Transverse colon (tissue), 4 donors: ENCODE measurements at regions not wholly inside any gene's neighbourhood (a gene's known extent, or its start where the extent isn't known, plus 50 kb on each side); places are given as distances from the start of the nearest gene placed in this dataset.

Experiments used
- DNase-seq: peaks from one replicate; pipeline ENCODE4 v3.0.0-alpha.2; 2019
- H3K27ac ChIP-seq, 4 donors: fragments of 200-600 bp; sonication (generic); 2 replicates each; pipeline ENCODE4 v1.5.1; 2016 to 2018; ENCODE audit warnings: inconsistent platforms in 4 of 4
- H3K27me3 ChIP-seq: fragments of 200-600 bp; sonication (generic); 2 replicates; pipeline ENCODE4 v1.5.1; 2017; ENCODE audit warnings: inconsistent platforms
- H3K36me3 ChIP-seq, 4 donors: fragments of 200-600 bp; sonication (generic); 2 replicates each; pipeline ENCODE4 v1.5.1; 2017 to 2019; ENCODE audit warnings: inconsistent platforms in 4 of 4
- H3K4me1 ChIP-seq, 4 donors: fragments of 200-600 bp; sonication (generic); 2 replicates each; pipeline ENCODE4 v1.5.1; 2017 to 2020; ENCODE audit warnings: inconsistent platforms in 4 of 4
- H3K4me3 ChIP-seq, 4 donors: fragments of 200-600 bp; sonication (generic); 1 replicate in 1 of 4; 2 replicates in 3 of 4; pipeline versions ENCODE4 v1.5.1 to v1.6.1; 2017 to 2019; ENCODE audit warnings: inconsistent platforms in 4 of 4
- H3K9me3 ChIP-seq, 2 donors: fragments of 200-600 bp; sonication (generic); 2 replicates each; pipeline ENCODE4 v1.5.1; 2017 to 2019; ENCODE audit warnings: inconsistent platforms in 2 of 2
- EP300 ChIP-seq: sonication (generic); formaldehyde crosslinking; IDR thresholded peaks from one replicate; pipeline ENCODE4 v1.6.1; 2017; ENCODE audit warnings: antibody characterized with exemption, low read depth
- POLR2A ChIP-seq: fragments of 450-650 bp; IDR thresholded peaks from one replicate; pipeline ENCODE4 v1.6.1; 2016; ENCODE audit warnings: antibody characterized with exemption, mild to moderate bottlenecking, moderate library complexity
- POLR2AphosphoS5 ChIP-seq, 3 donors: sonication (generic); formaldehyde crosslinking; IDR thresholded peaks; one replicate each; pipeline ENCODE4 v1.6.1; 2016; ENCODE audit warnings: antibody characterized with exemption in 3 of 3
- WGBS, 2 donors: methylation state at CpG; one replicate each; pipeline ENCODE4 v1.1.5; 2018; ENCODE audit warnings: low coverage in 1 of 2; 5-methylcytosine and 5-hydroxymethylcytosine counted together
- in situ Hi-C, 4 donors: fragments of 200-750 bp; cut with MboI; loops; one replicate each; pipeline versions ENCODE4 v1.15.0 to v1.15.1; 2017; ENCODE audit warnings: low sequenced_read_pairs in 3 of 4, low pct_ligation_motif_present in 1 of 4, low pct_unique_long_range_greater_than_20kb in 1 of 4
- intact Hi-C: fragments of 100-400 bp; cut with DNase I; formaldehyde crosslinking; loops from one replicate; pipeline ENCODE4 v1.15.1; 2023; ENCODE audit warnings: low total_unique reads
- TF ChIP-seq, protein P1 (sequence below), 5 experiments: fragments of 200-600 bp in 3 of 5; fragments of 450-650 bp in 2 of 5; sonication (generic) in 3 of 5; IDR thresholded peaks; 1 replicate in 2 of 5; 2 replicates in 3 of 5; pipeline ENCODE4 v1.5.1; 2016 to 2017; ENCODE audit warnings: antibody characterized with exemption in 5 of 5, inconsistent platforms in 3 of 5, mild to moderate bottlenecking in 2 of 5, moderate library complexity in 1 of 5

DNA sequence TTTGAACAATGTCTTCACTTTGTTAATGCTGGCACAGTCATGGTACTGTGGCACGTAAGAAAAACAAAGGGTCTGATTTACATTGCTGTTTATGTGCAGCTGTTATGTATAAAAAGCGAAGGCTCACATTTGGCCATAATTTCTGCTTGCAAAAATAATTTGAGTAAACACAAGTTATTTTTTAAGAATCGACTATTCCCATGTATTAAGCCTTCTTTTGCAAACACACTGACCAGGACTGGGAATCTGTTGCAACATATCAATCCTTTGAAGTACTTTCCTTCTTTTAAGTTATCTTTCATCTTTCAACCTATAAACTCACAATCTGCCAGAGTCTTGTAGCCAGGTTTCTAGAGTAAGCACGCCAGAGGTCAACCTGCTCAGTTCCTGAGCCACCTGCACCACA is 145.4 kb upstream of the BMP4 start:
- no peaks in the 10 kb centered on the region for H3K9me3 ChIP-seq
- H3K27me3 ChIP-seq = no peaks in the 10 kb centered on the region
- H3K4me3 ChIP-seq = no peak overlapping the region
- intact Hi-C loops (no loop called here), in situ Hi-C loops (no loop called here)
- WGBS, 2 donors = 57 to 66% methylated on average over 3 to 4 of the region's 4 CpGs
- H3K4me1 ChIP-seq = no peaks in the 10 kb centered on the region
- H3K36me3 ChIP-seq = no peaks in the 10 kb centered on the region
- H3K27ac ChIP-seq = no peak overlapping the region
- no peak for DNase-seq
- TF ChIP-seq, protein P1, sequence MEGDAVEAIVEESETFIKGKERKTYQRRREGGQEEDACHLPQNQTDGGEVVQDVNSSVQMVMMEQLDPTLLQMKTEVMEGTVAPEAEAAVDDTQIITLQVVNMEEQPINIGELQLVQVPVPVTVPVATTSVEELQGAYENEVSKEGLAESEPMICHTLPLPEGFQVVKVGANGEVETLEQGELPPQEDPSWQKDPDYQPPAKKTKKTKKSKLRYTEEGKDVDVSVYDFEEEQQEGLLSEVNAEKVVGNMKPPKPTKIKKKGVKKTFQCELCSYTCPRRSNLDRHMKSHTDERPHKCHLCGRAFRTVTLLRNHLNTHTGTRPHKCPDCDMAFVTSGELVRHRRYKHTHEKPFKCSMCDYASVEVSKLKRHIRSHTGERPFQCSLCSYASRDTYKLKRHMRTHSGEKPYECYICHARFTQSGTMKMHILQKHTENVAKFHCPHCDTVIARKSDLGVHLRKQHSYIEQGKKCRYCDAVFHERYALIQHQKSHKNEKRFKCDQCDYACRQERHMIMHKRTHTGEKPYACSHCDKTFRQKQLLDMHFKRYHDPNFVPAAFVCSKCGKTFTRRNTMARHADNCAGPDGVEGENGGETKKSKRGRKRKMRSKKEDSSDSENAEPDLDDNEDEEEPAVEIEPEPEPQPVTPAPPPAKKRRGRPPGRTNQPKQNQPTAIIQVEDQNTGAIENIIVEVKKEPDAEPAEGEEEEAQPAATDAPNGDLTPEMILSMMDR (IDR thresholded peaks at IDR 0.05) = no peak
- TF ChIP-seq EP300 (no peak), POLR2A (no peak), POLR2AphosphoS5 (IDR thresholded peaks at IDR 0.05) (no peak)

DNA sequence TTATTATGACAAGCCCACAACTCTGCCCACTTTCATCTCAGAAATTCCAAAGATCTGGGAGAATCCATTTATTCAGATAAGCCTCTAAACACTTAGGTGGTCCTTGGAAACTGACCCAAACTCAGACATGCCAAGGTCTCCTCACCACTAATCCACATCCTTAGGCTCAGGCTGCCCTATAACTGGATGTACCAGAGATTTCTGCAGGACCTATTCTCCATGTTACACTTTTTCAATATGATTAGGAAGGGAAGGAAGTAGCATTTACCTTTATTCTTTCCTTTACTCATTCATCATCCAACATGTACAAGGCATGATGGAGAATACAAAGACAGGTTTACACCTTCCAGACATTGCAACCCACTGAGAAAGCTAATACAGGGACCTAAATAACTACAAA is 145.9 kb upstream of the BMP4 start:
- no peak overlapping the region for H3K4me3 ChIP-seq
- H3K36me3 ChIP-seq = no peaks in the 10 kb centered on the region
- no peaks in the 10 kb centered on the region for H3K27me3 ChIP-seq
- intact Hi-C loops = no loop called here
- in situ Hi-C loops = no loop called here
- H3K9me3 ChIP-seq = no peaks in the 10 kb centered on the region
- H3K27ac ChIP-seq = no peak overlapping the region
- no peak for TF ChIP-seq POLR2AphosphoS5 (IDR thresholded peaks at IDR 0.05)
- no peak for DNase-seq
- no peaks in the 10 kb centered on the region for H3K4me1 ChIP-seq

DNA sequence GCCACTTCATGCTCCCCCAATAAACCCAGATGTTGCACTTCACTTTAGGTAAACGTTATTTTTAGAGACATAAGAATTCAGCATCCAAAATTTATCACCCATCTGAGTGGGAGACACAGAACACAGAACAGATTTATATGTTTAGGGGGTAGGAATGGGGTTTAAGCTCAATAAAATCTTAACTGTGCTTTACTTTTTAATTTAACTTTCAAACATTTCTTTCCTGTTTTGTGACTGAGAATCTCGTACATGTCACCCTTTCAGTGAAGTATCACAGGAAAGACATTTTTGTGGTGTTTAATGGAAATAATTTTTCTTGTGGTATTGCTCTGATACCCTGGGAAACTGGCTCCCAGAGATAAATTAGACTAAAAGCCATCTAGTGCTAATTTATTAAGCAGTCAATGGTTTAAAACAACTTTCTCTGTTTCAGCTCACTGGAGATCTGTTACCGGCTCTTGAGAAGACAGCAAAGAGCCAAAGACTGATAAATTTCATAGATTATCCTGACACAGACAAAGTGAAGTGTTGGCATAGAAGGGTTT is 148.0 kb upstream of the BMP4 start:
- Histone ChIP-seq H3K27ac (no peak overlapping the region), H3K4me1 (peaks cover 0 to 4% (median 0%) of the 10 kb centered on the region in 4 donors), H3K36me3 (no peaks in the 10 kb centered on the region), H3K27me3 (no peaks in the 10 kb centered on the region), H3K9me3 (no peaks in the 10 kb centered on the region), H3K4me3 (no peak overlapping the region)
- TF ChIP-seq, protein P1 (IDR thresholded peaks at IDR 0.05) = no peak
- no peak for TF ChIP-seq POLR2A
- 46 to 53% methylated on average over 3 of the region's 3 CpGs for WGBS, 2 donors
- DNase-seq = no peak
- in situ Hi-C loops (no loop called here), intact Hi-C loops (no loop called here)

DNA sequence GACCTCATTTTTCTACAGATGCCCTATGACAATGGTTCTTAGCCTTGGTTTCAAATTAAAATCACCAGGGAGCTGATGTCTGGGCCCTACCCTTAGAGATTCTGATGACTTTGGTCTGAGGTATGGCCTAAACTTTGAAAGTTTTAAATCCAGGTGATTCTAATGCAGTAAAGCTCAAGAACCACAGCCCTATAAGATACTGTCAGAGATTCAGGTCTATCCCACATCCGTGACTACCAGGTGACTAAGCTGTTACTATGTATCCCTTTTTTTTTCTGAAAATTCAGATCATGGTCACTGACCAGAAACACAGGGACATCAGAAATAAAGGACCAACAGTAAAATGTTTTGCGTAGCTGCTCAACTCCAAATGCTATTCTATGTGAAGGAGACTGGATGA is 148.8 kb upstream of the BMP4 start:
- no peak overlapping the region for H3K27ac ChIP-seq
- no peaks in the 10 kb centered on the region for H3K9me3 ChIP-seq
- no peaks in the 10 kb centered on the region for H3K27me3 ChIP-seq
- in situ Hi-C loops = no loop called here
- no peaks in the 10 kb centered on the region for H3K36me3 ChIP-seq
- H3K4me1 ChIP-seq = peaks cover 0 to 4% (median 0%) of the 10 kb centered on the region in 4 donors
- no peak overlapping the region for H3K4me3 ChIP-seq
- intact Hi-C loops = no loop called here
- WGBS, 2 donors = 86 to 89% methylated on average over 2 of the region's 2 CpGs
- TF ChIP-seq, protein P1 (IDR thresholded peaks at IDR 0.05) = no peak
- TF ChIP-seq POLR2AphosphoS5 (IDR thresholded peaks at IDR 0.05) = no peak
- no peak for TF ChIP-seq POLR2A
- TF ChIP-seq EP300 = no peak
- DNase-seq = no peak

DNA sequence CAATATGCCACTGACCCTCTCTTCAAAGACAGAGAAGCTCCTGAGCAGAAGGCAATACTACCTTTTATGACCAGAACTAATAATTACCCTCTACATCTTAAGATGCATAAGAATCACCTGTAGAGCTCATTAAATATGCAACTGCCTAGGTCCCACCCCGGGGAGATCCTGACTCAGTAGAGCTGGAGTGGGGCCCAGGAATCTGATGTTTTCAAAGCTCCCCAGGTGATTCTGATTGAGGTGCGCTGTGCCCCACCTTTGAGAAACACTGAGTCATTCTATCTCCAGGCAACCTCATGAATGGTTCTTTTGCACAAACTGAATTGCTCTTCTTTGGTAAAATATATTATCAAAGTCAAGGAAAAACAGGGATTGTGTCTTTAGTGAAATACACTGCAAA is 149.3 kb upstream of the BMP4 start:
- H3K9me3 ChIP-seq = no peaks in the 10 kb centered on the region
- no peaks in the 10 kb centered on the region for H3K27me3 ChIP-seq
- H3K27ac ChIP-seq = no peak overlapping the region
- 60 to 78% methylated on average over 1 to 2 of the region's 2 CpGs for WGBS, 2 donors
- intact Hi-C loops (no loop called here), in situ Hi-C loops (no loop called here)
- H3K4me3 ChIP-seq = no peak overlapping the region
- TF ChIP-seq POLR2A (no peak), POLR2AphosphoS5 (IDR thresholded peaks at IDR 0.05) (no peak), EP300 (no peak)
- TF ChIP-seq, protein P1 (IDR thresholded peaks at IDR 0.05) = no peak
- peaks cover 0 to 4% (median 0%) of the 10 kb centered on the region in 4 donors for H3K4me1 ChIP-seq
- no peaks in the 10 kb centered on the region for H3K36me3 ChIP-seq
- DNase-seq = no peak
